ENCODE measurements at regions not wholly inside any gene's neighbourhood (a gene's known extent, or its start where the extent isn't known, plus 50 kb on each side); places are given as distances from the start of the nearest gene placed in this dataset.

- TF ChIP-seq SPI1 (IDR thresholded peaks at IDR 0.05; ENCODE audit: borderline replicate concordance, low read depth), result no peak
- TF ChIP-seq POLR2AphosphoS5 (IDR thresholded peaks at IDR 0.05; ENCODE audit: low read depth), result no peak
- TF ChIP-seq, protein P1, sequence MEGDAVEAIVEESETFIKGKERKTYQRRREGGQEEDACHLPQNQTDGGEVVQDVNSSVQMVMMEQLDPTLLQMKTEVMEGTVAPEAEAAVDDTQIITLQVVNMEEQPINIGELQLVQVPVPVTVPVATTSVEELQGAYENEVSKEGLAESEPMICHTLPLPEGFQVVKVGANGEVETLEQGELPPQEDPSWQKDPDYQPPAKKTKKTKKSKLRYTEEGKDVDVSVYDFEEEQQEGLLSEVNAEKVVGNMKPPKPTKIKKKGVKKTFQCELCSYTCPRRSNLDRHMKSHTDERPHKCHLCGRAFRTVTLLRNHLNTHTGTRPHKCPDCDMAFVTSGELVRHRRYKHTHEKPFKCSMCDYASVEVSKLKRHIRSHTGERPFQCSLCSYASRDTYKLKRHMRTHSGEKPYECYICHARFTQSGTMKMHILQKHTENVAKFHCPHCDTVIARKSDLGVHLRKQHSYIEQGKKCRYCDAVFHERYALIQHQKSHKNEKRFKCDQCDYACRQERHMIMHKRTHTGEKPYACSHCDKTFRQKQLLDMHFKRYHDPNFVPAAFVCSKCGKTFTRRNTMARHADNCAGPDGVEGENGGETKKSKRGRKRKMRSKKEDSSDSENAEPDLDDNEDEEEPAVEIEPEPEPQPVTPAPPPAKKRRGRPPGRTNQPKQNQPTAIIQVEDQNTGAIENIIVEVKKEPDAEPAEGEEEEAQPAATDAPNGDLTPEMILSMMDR (IDR thresholded peaks at IDR 0.05; ENCODE audit: insufficient read depth, low read length), result no peak
- no peak for TF ChIP-seq GABPA (IDR thresholded peaks at IDR 0.05; ENCODE audit: low read depth)
- TF ChIP-seq, protein P2, sequence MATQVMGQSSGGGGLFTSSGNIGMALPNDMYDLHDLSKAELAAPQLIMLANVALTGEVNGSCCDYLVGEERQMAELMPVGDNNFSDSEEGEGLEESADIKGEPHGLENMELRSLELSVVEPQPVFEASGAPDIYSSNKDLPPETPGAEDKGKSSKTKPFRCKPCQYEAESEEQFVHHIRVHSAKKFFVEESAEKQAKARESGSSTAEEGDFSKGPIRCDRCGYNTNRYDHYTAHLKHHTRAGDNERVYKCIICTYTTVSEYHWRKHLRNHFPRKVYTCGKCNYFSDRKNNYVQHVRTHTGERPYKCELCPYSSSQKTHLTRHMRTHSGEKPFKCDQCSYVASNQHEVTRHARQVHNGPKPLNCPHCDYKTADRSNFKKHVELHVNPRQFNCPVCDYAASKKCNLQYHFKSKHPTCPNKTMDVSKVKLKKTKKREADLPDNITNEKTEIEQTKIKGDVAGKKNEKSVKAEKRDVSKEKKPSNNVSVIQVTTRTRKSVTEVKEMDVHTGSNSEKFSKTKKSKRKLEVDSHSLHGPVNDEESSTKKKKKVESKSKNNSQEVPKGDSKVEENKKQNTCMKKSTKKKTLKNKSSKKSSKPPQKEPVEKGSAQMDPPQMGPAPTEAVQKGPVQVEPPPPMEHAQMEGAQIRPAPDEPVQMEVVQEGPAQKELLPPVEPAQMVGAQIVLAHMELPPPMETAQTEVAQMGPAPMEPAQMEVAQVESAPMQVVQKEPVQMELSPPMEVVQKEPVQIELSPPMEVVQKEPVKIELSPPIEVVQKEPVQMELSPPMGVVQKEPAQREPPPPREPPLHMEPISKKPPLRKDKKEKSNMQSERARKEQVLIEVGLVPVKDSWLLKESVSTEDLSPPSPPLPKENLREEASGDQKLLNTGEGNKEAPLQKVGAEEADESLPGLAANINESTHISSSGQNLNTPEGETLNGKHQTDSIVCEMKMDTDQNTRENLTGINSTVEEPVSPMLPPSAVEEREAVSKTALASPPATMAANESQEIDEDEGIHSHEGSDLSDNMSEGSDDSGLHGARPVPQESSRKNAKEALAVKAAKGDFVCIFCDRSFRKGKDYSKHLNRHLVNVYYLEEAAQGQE (IDR thresholded peaks at IDR 0.05; ENCODE audit: insufficient replicate concordance, low read depth), result no peak
- Histone ChIP-seq H3K27ac (replicated peaks) (no peak overlapping the region), H3K27me3 (ENCODE audit: insufficient read depth, poor library complexity, severe bottlenecking) (no peaks in the 10 kb centered on the region), H3K4me3 (replicated peaks; ENCODE audit: insufficient read depth, low read length) (no peak overlapping the region)
- DNase-seq (ENCODE audit: low read depth in 1 of 2, low spot score in 1 of 2), result no peak
These were observed 760.8 kb upstream of the CELF2 start for GRCh38 chr10:10256860-10257259.

DNA sequence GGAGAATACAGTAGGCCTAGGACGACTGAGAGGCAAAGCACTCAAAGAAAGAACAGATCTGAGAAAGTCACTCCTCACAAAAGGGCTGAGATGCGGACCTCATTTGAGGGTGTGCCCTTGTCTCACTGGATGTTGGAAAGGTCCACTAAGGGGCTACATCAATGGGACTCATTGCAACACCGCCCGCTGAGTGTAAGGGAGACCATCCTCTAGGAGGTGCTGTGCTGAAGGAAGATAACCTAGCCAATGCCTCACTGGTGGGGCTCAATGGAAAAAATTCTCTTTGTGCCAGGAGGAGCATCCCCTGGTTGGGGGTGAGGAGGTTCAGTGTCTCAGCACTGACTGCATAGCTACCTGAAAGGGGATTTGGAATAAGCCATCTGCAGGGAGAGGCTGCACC is 758.7 kb upstream of the CELF2 start:
- H3K4me3 ChIP-seq (replicated peaks; ENCODE audit: insufficient read depth, low read length), result no peak overlapping the region

DNA sequence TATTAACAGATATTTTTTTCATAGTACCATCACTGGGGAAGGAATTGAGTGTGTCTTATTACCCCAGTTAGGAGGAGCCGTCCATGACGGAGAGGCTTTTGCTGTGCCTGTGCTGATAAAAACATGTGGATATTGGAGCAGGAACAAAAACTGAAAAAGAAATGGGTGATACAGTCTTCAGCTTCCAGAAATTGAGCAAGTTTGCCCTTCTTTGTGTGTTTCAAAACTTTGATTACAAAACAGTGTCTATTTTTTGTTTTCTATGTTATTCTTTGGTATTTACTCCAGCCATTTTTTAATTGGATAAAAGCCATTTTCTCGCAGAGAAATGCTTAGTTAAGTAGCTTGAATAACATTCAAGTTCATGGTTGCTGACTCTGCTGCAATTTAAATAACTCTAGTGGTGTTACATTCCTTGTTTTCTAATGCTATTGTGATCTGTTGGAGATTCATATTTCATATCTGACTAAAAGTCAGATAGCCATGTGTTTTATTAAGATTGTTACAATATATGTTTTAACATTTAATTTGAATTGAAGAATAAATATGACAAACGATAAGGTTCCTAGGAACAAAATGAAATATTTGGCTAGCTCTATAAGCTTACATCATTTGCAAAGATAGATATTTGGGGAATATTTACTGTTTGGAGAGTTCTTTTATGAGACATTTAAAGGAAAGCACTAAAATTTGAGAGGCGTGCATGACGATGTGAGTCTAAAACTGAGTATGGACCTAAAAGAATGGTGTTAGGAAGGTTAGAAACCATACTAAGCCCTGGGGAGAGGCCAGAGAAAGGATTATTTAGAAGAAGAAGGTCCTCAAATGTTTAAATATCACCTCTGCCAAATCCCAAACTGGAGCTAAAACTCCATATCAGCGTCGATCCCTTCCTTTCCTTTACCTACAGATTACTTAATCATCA is 747.3 kb upstream of the CELF2 start:
- H3K27me3 ChIP-seq (ENCODE audit: insufficient read depth, poor library complexity, severe bottlenecking), result no peaks in the 10 kb centered on the region

More for the DNA sequence above, 758.7 kb upstream of the CELF2 start:
- DNase-seq (ENCODE audit: low read depth in 1 of 2, low spot score in 1 of 2), result no peak
- Histone ChIP-seq H3K27me3 (ENCODE audit: insufficient read depth, poor library complexity, severe bottlenecking) (no peaks in the 10 kb centered on the region), H3K27ac (replicated peaks) (no peak overlapping the region)
- TF ChIP-seq GABPA (IDR thresholded peaks at IDR 0.05; ENCODE audit: low read depth), result no peak
- TF ChIP-seq SPI1 (IDR thresholded peaks at IDR 0.05; ENCODE audit: borderline replicate concordance, low read depth), result no peak
- TF ChIP-seq, protein P2 (IDR thresholded peaks at IDR 0.05; ENCODE audit: insufficient replicate concordance, low read depth), result no peak
- TF ChIP-seq, protein P1 (IDR thresholded peaks at IDR 0.05; ENCODE audit: insufficient read depth, low read length), result no peak
- no peak for TF ChIP-seq POLR2AphosphoS5 (IDR thresholded peaks at IDR 0.05; ENCODE audit: low read depth)

More for the DNA sequence above, 747.3 kb upstream of the CELF2 start:
- no peak for DNase-seq (ENCODE audit: low read depth in 1 of 2, low spot score in 1 of 2)
- H3K27ac ChIP-seq (replicated peaks), result no peak overlapping the region
- H3K4me3 ChIP-seq (replicated peaks; ENCODE audit: insufficient read depth, low read length), result no peak overlapping the region
- TF ChIP-seq, protein P2 (IDR thresholded peaks at IDR 0.05; ENCODE audit: insufficient replicate concordance, low read depth), result no peak
- no peak for TF ChIP-seq SPI1 (IDR thresholded peaks at IDR 0.05; ENCODE audit: borderline replicate concordance, low read depth)
- TF ChIP-seq, protein P1 (IDR thresholded peaks at IDR 0.05; ENCODE audit: insufficient read depth, low read length), result no peak
- no peak for TF ChIP-seq POLR2AphosphoS5 (IDR thresholded peaks at IDR 0.05; ENCODE audit: low read depth)
- no peak for TF ChIP-seq GABPA (IDR thresholded peaks at IDR 0.05; ENCODE audit: low read depth)

Measured in HL-60 (cell line).